DND-41 (cell line): ENCODE measurements at regions not wholly inside any gene's neighbourhood (a gene's known extent, or its start where the extent isn't known, plus 50 kb on each side); places are given as distances from the start of the nearest gene placed in this dataset.

Source experiments
- ATAC-seq: fragments of 200-7000 bp; cut with Tn5 transposase; 3 replicates; pipeline ENCODE4 v1.9.1; 2021; ENCODE audit warnings: low read depth; ENCODE audit not compliant: insufficient read depth
- DNase-seq: peaks from one replicate; pipeline ENCODE4 v3.0.0-alpha.2; 2020
- H2AFZ ChIP-seq: 2 replicates; pipeline ENCODE4 v1.6.0; 2012; ENCODE audit warnings: low read depth, low read length
- H3K27ac ChIP-seq: 2 replicates; pipeline ENCODE4 v1.5.1; 2012; ENCODE audit warnings: low read length, inconsistent platforms
- H3K27me3 ChIP-seq: fragments of 200-600 bp; sonication (generic); 2 replicates; pipeline ENCODE4 v1.6.0; 2012; ENCODE audit warnings: low read length, mild to moderate bottlenecking, inconsistent platforms; ENCODE audit not compliant: insufficient read depth, poor library complexity
- H3K36me3 ChIP-seq: 2 replicates; pipeline ENCODE4 v1.5.1; 2012; ENCODE audit warnings: low read length, inconsistent platforms; ENCODE audit not compliant: insufficient read depth
- H3K4me1 ChIP-seq: 2 replicates; pipeline ENCODE4 v1.5.1; 2012; ENCODE audit warnings: mild to moderate bottlenecking, low read length; ENCODE audit not compliant: insufficient read depth
- H3K4me2 ChIP-seq: 2 replicates; pipeline ENCODE4 v1.6.0; 2012; ENCODE audit warnings: mild to moderate bottlenecking, moderate library complexity, low read length, inconsistent platforms; ENCODE audit not compliant: insufficient read depth
- H3K4me3 ChIP-seq, 2 experiments: fragments of 200-600 bp in 1 of 2; shearing (Covaris generic) in 1 of 2; 2 replicates each; pipeline ENCODE4 v1.5.1; 2012 to 2016; ENCODE audit warnings: inconsistent platforms in 2 of 2, low read length in 2 of 2, mild to moderate bottlenecking in 2 of 2, low read depth in 1 of 2, moderate library complexity in 1 of 2
- H3K79me2 ChIP-seq: 2 replicates; pipeline ENCODE4 v1.6.0; 2012; ENCODE audit warnings: low read length, inconsistent platforms; ENCODE audit not compliant: insufficient read depth
- H3K9ac ChIP-seq: 2 replicates; pipeline ENCODE4 v1.6.0; 2012; ENCODE audit warnings: low read depth, mild to moderate bottlenecking, inconsistent platforms, low read length, moderate library complexity
- H3K9me3 ChIP-seq: 2 replicates; pipeline ENCODE4 v1.5.1; 2012; ENCODE audit warnings: low read length, moderate library complexity, mild to moderate bottlenecking, inconsistent platforms; ENCODE audit not compliant: insufficient read depth, severe bottlenecking
- H4K20me1 ChIP-seq: 2 replicates; pipeline ENCODE4 v1.6.0; 2012; ENCODE audit warnings: low read length; ENCODE audit not compliant: insufficient read depth
- EZH2 ChIP-seq: IDR thresholded peaks from 3 replicates; pipeline ENCODE4 v1.6.1; 2012; ENCODE audit warnings: borderline replicate concordance, low read depth, mild to moderate bottlenecking, moderate library complexity, low read length, inconsistent platforms; ENCODE audit not compliant: severe bottlenecking
- TF ChIP-seq, protein P1 (sequence below): IDR thresholded peaks from 2 replicates; pipeline ENCODE4 v1.5.1; 2012; ENCODE audit warnings: borderline replicate concordance, low read length, moderate library complexity, mild to moderate bottlenecking; ENCODE audit not compliant: poor library complexity, severe bottlenecking; ENCODE audit errors: extremely low read depth

DNA sequence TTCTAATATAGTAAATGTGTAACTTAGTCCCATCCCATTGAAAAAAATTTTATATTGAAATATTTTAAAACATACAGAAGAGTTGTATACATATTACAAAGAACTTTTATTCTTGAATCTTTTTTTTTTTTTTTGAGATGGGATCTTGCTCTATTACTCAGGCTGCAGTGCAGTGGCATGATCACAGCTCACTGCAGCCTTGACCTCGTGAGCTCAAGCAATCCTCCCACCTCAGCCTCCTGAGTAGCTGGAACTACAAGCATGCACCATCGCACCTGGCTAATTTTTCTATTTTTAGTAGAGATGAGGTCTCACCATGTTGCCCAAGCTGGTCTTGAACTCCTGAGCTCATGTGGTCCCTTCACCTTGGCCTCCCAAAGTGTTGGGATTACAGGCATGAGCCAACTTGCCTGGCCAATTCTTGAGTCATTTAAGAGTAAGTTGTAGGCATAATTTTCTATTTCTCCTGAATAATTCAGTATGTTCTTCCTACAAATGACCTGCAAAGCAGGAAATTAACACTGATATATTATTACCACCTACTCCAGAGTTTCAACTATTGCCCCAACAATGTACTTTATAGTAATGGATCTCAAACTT, 153.0 kb upstream of the BMP4 start:
- Histone ChIP-seq H3K27ac (no peak overlapping the region), H2AFZ (no peak overlapping the region), H3K27me3 (no peaks in the 10 kb centered on the region), H3K4me1 (peaks cover 19% of the 10 kb centered on the region), H3K4me3 (no peak overlapping the region), H3K9ac (no peak overlapping the region), H3K9me3 (no peaks in the 10 kb centered on the region), H3K79me2 (no peaks in the 10 kb centered on the region), H4K20me1 (no peaks in the 10 kb centered on the region), H3K36me3 (no peaks in the 10 kb centered on the region), H3K4me2 (no peak overlapping the region)
- DNase-seq (no peak), ATAC-seq (no peak)
- TF ChIP-seq EZH2, result no peak
- TF ChIP-seq, protein P1, sequence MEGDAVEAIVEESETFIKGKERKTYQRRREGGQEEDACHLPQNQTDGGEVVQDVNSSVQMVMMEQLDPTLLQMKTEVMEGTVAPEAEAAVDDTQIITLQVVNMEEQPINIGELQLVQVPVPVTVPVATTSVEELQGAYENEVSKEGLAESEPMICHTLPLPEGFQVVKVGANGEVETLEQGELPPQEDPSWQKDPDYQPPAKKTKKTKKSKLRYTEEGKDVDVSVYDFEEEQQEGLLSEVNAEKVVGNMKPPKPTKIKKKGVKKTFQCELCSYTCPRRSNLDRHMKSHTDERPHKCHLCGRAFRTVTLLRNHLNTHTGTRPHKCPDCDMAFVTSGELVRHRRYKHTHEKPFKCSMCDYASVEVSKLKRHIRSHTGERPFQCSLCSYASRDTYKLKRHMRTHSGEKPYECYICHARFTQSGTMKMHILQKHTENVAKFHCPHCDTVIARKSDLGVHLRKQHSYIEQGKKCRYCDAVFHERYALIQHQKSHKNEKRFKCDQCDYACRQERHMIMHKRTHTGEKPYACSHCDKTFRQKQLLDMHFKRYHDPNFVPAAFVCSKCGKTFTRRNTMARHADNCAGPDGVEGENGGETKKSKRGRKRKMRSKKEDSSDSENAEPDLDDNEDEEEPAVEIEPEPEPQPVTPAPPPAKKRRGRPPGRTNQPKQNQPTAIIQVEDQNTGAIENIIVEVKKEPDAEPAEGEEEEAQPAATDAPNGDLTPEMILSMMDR, result no peak

DNA sequence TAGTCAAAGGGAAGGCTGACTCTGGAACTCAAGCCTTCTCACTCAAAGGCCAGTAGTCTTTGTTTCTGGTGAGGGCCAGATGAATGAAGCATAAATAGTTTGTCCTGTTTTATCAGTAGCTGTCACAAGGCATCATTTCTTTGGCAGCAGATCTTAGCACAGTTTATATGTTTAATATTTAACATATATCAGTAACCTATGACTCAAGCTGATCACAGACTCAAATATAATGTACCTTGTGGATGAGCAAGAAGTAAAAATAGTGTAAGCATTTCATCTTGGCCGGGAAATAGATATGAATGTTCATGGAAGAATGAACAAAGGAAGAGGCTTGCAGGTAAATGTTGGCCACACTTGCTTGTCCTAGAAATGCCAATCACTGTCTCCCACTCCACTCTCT, 158.3 kb upstream of the BMP4 start:
- no peak overlapping the region for H2AFZ ChIP-seq
- H3K27ac ChIP-seq, result no peak overlapping the region
- no peak overlapping the region for H3K9ac ChIP-seq
- ATAC-seq (no peak), DNase-seq (no peak)
- no peaks in the 10 kb centered on the region for H3K36me3 ChIP-seq
- no peaks in the 10 kb centered on the region for H4K20me1 ChIP-seq
- no peak overlapping the region for H3K4me2 ChIP-seq
- no peaks in the 10 kb centered on the region for H3K27me3 ChIP-seq
- no peaks in the 10 kb centered on the region for H3K79me2 ChIP-seq
- no peak for TF ChIP-seq EZH2
- TF ChIP-seq, protein P1, result no peak
- no peaks in the 10 kb centered on the region for H3K9me3 ChIP-seq
- no peak overlapping the region for H3K4me3 ChIP-seq
- H3K4me1 ChIP-seq, result no peaks in the 10 kb centered on the region; the same call in 1 of the 2 replicates

DNA sequence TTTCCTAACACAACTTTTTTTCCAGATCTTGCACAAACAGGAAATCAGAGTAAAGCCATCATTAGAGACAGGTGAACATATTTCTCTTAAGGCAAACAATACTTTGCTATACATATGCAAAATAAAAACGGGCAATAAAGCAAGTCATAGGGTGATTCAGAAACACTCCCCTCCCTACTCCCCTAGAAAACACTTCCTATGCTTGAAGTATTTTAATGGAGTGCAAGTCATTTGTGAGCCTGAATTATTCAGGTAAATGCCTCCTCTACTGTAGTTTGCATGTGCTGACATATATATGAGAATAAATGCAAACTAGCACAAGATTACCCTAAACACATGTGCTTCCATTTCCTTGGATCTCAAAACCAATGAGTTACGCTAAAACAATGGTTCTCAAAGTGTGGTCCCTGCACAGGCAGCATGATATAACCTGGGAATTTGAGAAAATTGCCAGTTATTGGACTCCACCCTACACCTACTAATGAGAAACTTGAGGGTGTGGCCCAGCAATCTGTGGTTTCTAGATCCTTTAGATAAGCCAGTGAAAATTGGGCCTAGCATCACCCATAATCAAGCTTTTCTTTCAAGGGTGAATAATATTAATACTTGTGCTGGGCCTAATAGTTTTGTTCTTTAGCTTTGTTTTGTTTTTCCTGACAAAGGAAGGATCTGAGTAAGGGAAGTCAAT, 159.7 kb upstream of the BMP4 start:
- Histone ChIP-seq H2AFZ (no peak overlapping the region), H3K4me3 (no peak overlapping the region), H3K4me2 (no peak overlapping the region), H3K79me2 (no peaks in the 10 kb centered on the region), H3K9ac (no peak overlapping the region), H3K36me3 (no peaks in the 10 kb centered on the region), H4K20me1 (no peaks in the 10 kb centered on the region), H3K4me1 (no peaks in the 10 kb centered on the region; the same call in 1 of the 2 replicates), H3K27me3 (no peaks in the 10 kb centered on the region), H3K27ac (no peak overlapping the region), H3K9me3 (no peaks in the 10 kb centered on the region)
- TF ChIP-seq, protein P1, result no peak
- TF ChIP-seq EZH2, result no peak
- DNase-seq (no peak), ATAC-seq (no peak)
